Myocyte (in vitro differentiated cells): ENCODE measurements at regions not wholly inside any gene's neighbourhood (a gene's known extent, or its start where the extent isn't known, plus 50 kb on each side); places are given as distances from the start of the nearest gene placed in this dataset.

Experiments
- DNase-seq: peaks from one replicate; pipeline ENCODE4 v3.0.0-alpha.2; 2012; ENCODE audit warnings: low read depth

DNA sequence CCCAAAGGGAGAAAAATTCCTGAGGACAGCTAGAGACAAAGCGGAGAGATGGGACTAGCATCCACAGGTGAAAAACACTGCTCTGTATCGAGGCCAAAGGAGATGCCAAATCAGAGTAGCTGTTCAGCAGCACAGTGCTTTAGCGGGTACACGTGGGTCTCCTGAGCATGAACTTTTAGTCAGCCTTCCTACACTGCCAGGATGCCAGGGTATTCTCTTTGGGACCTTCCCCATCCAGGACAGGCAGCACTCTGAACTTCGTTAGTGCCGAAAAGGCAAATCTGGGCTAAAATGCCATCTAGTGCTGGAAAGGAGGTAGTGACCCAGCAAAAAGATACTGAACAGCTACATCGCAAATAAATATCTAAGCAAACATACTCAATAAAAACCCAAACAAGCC lies 64.9 kb downstream of the C6orf58 start:
- DNase-seq: peak; percentile 40
